HepG2 (cell line): ENCODE measurements at regions not wholly inside any gene's neighbourhood (a gene's known extent, or its start where the extent isn't known, plus 50 kb on each side); places are given as distances from the start of the nearest gene placed in this dataset.
A peak's percentile ranks its signal among the peaks of the same experiment; 100 is the strongest.

Experiments
- ATAC-seq: fragments of 200-7000 bp; cut with Tn5 transposase; 3 replicates; pipeline ENCODE4 v1.9.1; 2020; ENCODE audit warnings: mild to moderate bottlenecking, moderate library complexity
- BruUV-seq: library from RNA; stranded (reverse); fragments of 400-500 nt; replicated peaks from 2 replicates; lab custom pipeline; 2021; lab: Mats Ljungman, UMichigan
- CTCF ChIA-PET: fragments of 300-600 bp; formaldehyde crosslinking; extraction: SDS; loops from one replicate; lab custom pipeline; 2021; ENCODE audit warnings: low total read pairs, inconsistent platforms, low intra/inter-chr PET ratio; lab: Yijun Ruan, JAX
- POLR2A ChIA-PET: fragments of 350-600 bp; sonication (Branson Sonifier 250); formaldehyde crosslinking; loops from one replicate; lab custom pipeline; 2020; ENCODE audit warnings: antibody characterized with exemption, inconsistent platforms; lab: Yijun Ruan, JAX
- DNase-seq: peaks from one replicate; pipeline ENCODE4 v3.0.0-alpha.2; 2015; ENCODE audit warnings: low spot score
- FAIRE-seq: peaks from 3 replicates; lab custom pipeline; 2011; peaks lifted over from hg19 to GRCh38; lab: Jason Lieb, UNC
- H2AFZ ChIP-seq: one replicate; pipeline ENCODE4 v1.6.1; 2011; ENCODE audit warnings: low read length, inconsistent platforms
- H3K27ac ChIP-seq: fragments of 300-600 bp; 3 replicates; pipeline ENCODE4 v1.8.0; 2011; ENCODE audit warnings: mixed run types, mild to moderate bottlenecking, mixed read lengths, low read length, inconsistent platforms; ENCODE audit not compliant: insufficient read depth; ENCODE audit errors: extremely low read length
- H3K27me3 ChIP-seq, 2 experiments: fragments of 200-600 bp in 1 of 2; 2 replicates in 1 of 2; 3 replicates in 1 of 2; pipeline versions ENCODE4 v1.6.0 to v1.8.0; 2011; ENCODE audit warnings: low read length in 2 of 2, mild to moderate bottlenecking in 2 of 2, moderate library complexity in 2 of 2, inconsistent platforms in 1 of 2; ENCODE audit not compliant: insufficient read depth in 2 of 2, control insufficient read depth in 1 of 2
- H3K36me3 ChIP-seq, 2 experiments: fragments of 200-600 bp in 1 of 2; replicated peaks in 1 of 2; 2 replicates in 1 of 2; 3 replicates in 1 of 2; pipeline versions ENCODE4 v1.5.1 to v1.8.0; 2011; ENCODE audit warnings: low read length in 2 of 2, inconsistent platforms in 1 of 2; ENCODE audit not compliant: insufficient read depth in 2 of 2, control insufficient read depth in 1 of 2
- H3K4me1 ChIP-seq: 2 replicates; pipeline ENCODE4 v1.5.1; 2012; ENCODE audit warnings: low read length, inconsistent platforms; ENCODE audit not compliant: insufficient read depth
- H3K4me2 ChIP-seq: 2 replicates; pipeline ENCODE4 v1.6.0; 2011; ENCODE audit warnings: low read depth, low read length, inconsistent platforms
- H3K4me3 ChIP-seq, 3 experiments: fragments of 200-600 bp in 1 of 3; sonication (generic), shearing (Covaris generic) in 1 of 3; replicated peaks in 1 of 3; 2 replicates each; pipeline ENCODE4 v1.5.1; 2011 to 2016; ENCODE audit warnings: low read length in 3 of 3, inconsistent platforms in 2 of 3, low read depth in 2 of 3, mild to moderate bottlenecking in 2 of 3, control low read depth in 1 of 3, mixed read lengths in 1 of 3; ENCODE audit not compliant: insufficient read depth in 1 of 3
- H3K79me2 ChIP-seq: one replicate; pipeline ENCODE4 v1.6.1; 2011; ENCODE audit warnings: low read length, inconsistent platforms; ENCODE audit not compliant: insufficient read depth
- H3K9ac ChIP-seq: 2 replicates; pipeline ENCODE4 v1.6.0; 2011; ENCODE audit warnings: mild to moderate bottlenecking, low read depth, low read length, inconsistent platforms; ENCODE audit not compliant: insufficient read depth
- H3K9me3 ChIP-seq: 2 replicates; pipeline ENCODE4 v1.5.1; 2012; ENCODE audit warnings: mild to moderate bottlenecking, low read length
- H4K20me1 ChIP-seq: 2 replicates; pipeline ENCODE4 v1.6.0; 2011; ENCODE audit warnings: inconsistent platforms, mild to moderate bottlenecking, low read length, moderate library complexity; ENCODE audit not compliant: insufficient read depth
- AKAP8 ChIP-seq: sonication (generic); formaldehyde crosslinking; IDR thresholded peaks from 2 replicates; pipeline ENCODE4 v1.5.1; 2020; ENCODE audit warnings: mild to moderate bottlenecking, missing genetic modification reagents
- ARNT2 ChIP-seq: sonication (generic); formaldehyde crosslinking; IDR thresholded peaks from 2 replicates; pipeline ENCODE4 v1.8.0; 2022; ENCODE audit warnings: mild to moderate bottlenecking, low read depth, missing genetic modification reagents, moderate library complexity
- HNRNPK ChIP-seq: fragments of 200-400 bp; formaldehyde crosslinking; IDR thresholded peaks from 2 replicates; pipeline ENCODE4 v1.6.1; 2018; ENCODE audit warnings: low read length, low read depth, moderate library complexity, mild to moderate bottlenecking; ENCODE audit not compliant: poor library complexity, severe bottlenecking
- PCBP2 ChIP-seq: fragments of 200-400 bp; formaldehyde crosslinking; optimal IDR thresholded peaks from 2 replicates; pipeline ENCODE3; 2018; ENCODE audit warnings: low read length, low read depth; ENCODE audit not compliant: poor library complexity, severe bottlenecking
- REXO4 ChIP-seq: sonication (generic); formaldehyde crosslinking; IDR thresholded peaks from 2 replicates; pipeline ENCODE4 v1.8.0; 2022; ENCODE audit warnings: missing genetic modification reagents, mild to moderate bottlenecking, borderline replicate concordance
- YEATS2 ChIP-seq: sonication (generic); formaldehyde crosslinking; IDR thresholded peaks from 2 replicates; pipeline ENCODE4 v1.4.0; 2020; ENCODE audit warnings: missing genetic modification reagents, borderline replicate concordance
- ZKSCAN8 ChIP-seq: IDR thresholded peaks from 2 replicates; pipeline ENCODE4 v1.6.1; 2016; ENCODE audit warnings: borderline replicate concordance, missing genetic modification reagents, missing compliant biosample characterization
- ZNF329 ChIP-seq: sonication (generic); formaldehyde crosslinking; IDR thresholded peaks from 2 replicates; pipeline ENCODE4 v1.9.0; 2021; ENCODE audit warnings: low read depth, mild to moderate bottlenecking, missing genetic modification reagents
- ZNF788 ChIP-seq: sonication (generic); formaldehyde crosslinking; IDR thresholded peaks from 2 replicates; pipeline ENCODE4 v1.5.0; 2020; ENCODE audit warnings: mild to moderate bottlenecking, missing genetic modification reagents, borderline replicate concordance
- WGBS: methylation state at CpG from one replicate; pipeline ENCODE4 v1.1.6; 2017; ENCODE audit warnings: low lambda C conversion rate; 5-methylcytosine and 5-hydroxymethylcytosine counted together
- in situ Hi-C: cut with HindIII; loops from 2 replicates; pipeline ENCODE4 v1.10.0; 2017; ENCODE audit warnings: low pct_unique_long_range_greater_than_20kb; ENCODE audit not compliant: extremely low pct_ligation_motif_present
- intact Hi-C: fragments of 100-400 bp; cut with micrococcal nuclease; formaldehyde crosslinking; loops from one replicate; pipeline ENCODE4 v1.10.0; 2022; ENCODE audit not compliant: unreplicated experiment
- TF ChIP-seq, protein P1 (sequence below), 2 experiments: fragments of 450-650 bp in 1 of 2; sonication (generic) in 1 of 2; formaldehyde crosslinking; IDR thresholded peaks; 2 replicates each; pipeline versions ENCODE4 v1.5.0 to v1.8.0; 2020 to 2022; ENCODE audit warnings: mild to moderate bottlenecking in 1 of 2, missing genetic modification reagents in 1 of 2
- TF ChIP-seq, protein P2 (sequence below): sonication (generic); formaldehyde crosslinking; IDR thresholded peaks from 2 replicates; pipeline ENCODE4 v1.8.0; 2022; ENCODE audit warnings: mild to moderate bottlenecking, missing genetic modification reagents, moderate library complexity
- TF ChIP-seq, protein P3 (sequence below): sonication (generic); formaldehyde crosslinking; conservative IDR thresholded peaks from 2 replicates; pipeline ENCODE4 v1.4.0; 2020; ENCODE audit warnings: missing genetic modification reagents
- TF ChIP-seq, protein P4 (sequence below): sonication (generic); formaldehyde crosslinking; IDR thresholded peaks from 2 replicates; pipeline ENCODE4 v1.5.0; 2020; ENCODE audit warnings: mild to moderate bottlenecking, missing genetic modification reagents, moderate library complexity
- TF ChIP-seq, protein P5 (sequence below): sonication (generic); formaldehyde crosslinking; IDR thresholded peaks from 2 replicates; pipeline ENCODE4 v1.5.1; 2020; ENCODE audit warnings: mild to moderate bottlenecking, missing genetic modification reagents

DNA sequence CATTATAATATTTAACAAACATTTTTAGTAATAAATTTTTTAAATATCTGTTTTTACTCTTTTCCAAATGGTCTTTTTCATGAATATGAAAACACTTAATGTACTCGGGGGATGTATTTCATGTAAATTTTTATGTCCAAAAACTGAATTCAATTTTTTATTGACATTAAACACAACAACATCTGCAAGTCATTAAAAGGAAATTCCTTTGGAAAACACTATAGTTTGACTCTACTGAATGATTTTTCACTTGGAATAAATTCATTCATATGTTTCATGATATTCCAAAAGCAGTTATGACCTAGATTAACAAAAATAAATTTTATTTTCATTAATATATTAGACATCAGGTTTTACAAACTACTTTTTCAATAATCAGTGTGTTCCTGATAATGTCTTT, 239.8 kb upstream of the AGTR1 start (continued):
- TF ChIP-seq, protein P1, sequence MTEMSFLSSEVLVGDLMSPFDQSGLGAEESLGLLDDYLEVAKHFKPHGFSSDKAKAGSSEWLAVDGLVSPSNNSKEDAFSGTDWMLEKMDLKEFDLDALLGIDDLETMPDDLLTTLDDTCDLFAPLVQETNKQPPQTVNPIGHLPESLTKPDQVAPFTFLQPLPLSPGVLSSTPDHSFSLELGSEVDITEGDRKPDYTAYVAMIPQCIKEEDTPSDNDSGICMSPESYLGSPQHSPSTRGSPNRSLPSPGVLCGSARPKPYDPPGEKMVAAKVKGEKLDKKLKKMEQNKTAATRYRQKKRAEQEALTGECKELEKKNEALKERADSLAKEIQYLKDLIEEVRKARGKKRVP (CRISPR knock-in tag; IDR thresholded peaks at IDR 0.05), result no peak
- no peak for TF ChIP-seq HNRNPK
- TF ChIP-seq ZNF788 (CRISPR knock-in tag), result no peak

DNA sequence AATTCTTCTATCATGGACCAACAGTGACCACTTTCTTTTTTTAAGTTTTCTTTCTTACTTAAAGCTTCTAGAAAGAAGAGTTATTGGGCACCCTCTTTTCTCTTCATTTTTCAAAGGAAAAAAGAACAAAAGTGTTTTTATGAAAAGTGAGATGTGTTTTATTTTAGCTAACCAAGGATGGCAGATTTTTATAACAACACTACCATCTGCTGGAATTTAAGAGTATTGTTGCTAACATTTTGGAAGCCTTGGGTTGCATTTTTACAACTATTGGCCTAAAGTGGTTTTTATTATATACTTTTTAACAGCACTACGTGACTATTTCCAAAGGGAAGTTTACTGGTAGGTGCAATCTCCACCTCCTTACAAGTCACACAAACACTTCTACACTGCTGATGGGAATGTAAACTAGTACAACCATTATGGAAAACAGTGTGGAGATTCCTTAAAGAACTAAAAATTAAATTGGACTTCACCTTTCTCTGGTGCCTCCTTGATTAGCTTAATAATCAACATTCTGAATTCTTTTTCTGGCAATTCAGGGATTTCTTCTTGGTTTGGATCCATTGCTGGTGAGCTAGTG, 237.7 kb upstream of the AGTR1 start:
- no peak for DNase-seq
- no peak overlapping the region for H3K4me3 ChIP-seq
- H3K27ac ChIP-seq, result no peak overlapping the region
- ChIA-PET POLR2A (no interaction called here), CTCF (interaction anchor here (0.7 to 0.9 kb wide), 2 partner anchors 80 kb away, joined by 3 to 4 read pairs; no protein-coding TSS in a partner anchor)
- peaks cover 0 to 1% of the 10 kb centered on the region in 2 experiments; a peak in 1 of 5 replicates for H3K27me3 ChIP-seq
- no peaks in the 10 kb centered on the region for H3K36me3 ChIP-seq
- 19% methylated on average over 1 of the region's 1 CpG for WGBS
- intact Hi-C loops (loop anchor here (1.0 to 10.0 kb wide), 3 partner anchors 145 to 259 kb away; no protein-coding TSS in a partner anchor), in situ Hi-C loops (no loop called here)
- H3K4me2 ChIP-seq, result no peak overlapping the region
- BruUV-seq, result no TSS peak
- H3K9me3 ChIP-seq, result peaks cover 4% of the 10 kb centered on the region
- H3K79me2 ChIP-seq, result no peaks in the 10 kb centered on the region
- no peak overlapping the region for H2AFZ ChIP-seq
- H3K4me1 ChIP-seq, result peaks cover 28% of the 10 kb centered on the region
- FAIRE-seq, result no peak
- ATAC-seq, result no peak
- no peak overlapping the region for H3K9ac ChIP-seq
- no peaks in the 10 kb centered on the region for H4K20me1 ChIP-seq
- no peak for TF ChIP-seq ZNF329 (CRISPR knock-in tag)
- TF ChIP-seq, protein P2, sequence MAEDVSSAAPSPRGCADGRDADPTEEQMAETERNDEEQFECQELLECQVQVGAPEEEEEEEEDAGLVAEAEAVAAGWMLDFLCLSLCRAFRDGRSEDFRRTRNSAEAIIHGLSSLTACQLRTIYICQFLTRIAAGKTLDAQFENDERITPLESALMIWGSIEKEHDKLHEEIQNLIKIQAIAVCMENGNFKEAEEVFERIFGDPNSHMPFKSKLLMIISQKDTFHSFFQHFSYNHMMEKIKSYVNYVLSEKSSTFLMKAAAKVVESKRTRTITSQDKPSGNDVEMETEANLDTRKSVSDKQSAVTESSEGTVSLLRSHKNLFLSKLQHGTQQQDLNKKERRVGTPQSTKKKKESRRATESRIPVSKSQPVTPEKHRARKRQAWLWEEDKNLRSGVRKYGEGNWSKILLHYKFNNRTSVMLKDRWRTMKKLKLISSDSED, result no peak
- TF ChIP-seq, protein P3, sequence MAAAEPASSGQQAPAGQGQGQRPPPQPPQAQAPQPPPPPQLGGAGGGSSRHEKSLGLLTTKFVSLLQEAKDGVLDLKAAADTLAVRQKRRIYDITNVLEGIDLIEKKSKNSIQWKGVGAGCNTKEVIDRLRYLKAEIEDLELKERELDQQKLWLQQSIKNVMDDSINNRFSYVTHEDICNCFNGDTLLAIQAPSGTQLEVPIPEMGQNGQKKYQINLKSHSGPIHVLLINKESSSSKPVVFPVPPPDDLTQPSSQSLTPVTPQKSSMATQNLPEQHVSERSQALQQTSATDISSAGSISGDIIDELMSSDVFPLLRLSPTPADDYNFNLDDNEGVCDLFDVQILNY (CRISPR knock-in tag), result no peak
- TF ChIP-seq YEATS2 (CRISPR knock-in tag), result no peak
- TF ChIP-seq, protein P4, sequence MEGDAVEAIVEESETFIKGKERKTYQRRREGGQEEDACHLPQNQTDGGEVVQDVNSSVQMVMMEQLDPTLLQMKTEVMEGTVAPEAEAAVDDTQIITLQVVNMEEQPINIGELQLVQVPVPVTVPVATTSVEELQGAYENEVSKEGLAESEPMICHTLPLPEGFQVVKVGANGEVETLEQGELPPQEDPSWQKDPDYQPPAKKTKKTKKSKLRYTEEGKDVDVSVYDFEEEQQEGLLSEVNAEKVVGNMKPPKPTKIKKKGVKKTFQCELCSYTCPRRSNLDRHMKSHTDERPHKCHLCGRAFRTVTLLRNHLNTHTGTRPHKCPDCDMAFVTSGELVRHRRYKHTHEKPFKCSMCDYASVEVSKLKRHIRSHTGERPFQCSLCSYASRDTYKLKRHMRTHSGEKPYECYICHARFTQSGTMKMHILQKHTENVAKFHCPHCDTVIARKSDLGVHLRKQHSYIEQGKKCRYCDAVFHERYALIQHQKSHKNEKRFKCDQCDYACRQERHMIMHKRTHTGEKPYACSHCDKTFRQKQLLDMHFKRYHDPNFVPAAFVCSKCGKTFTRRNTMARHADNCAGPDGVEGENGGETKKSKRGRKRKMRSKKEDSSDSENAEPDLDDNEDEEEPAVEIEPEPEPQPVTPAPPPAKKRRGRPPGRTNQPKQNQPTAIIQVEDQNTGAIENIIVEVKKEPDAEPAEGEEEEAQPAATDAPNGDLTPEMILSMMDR (CRISPR knock-in tag), result peak; percentile 49; the same call in 1 of the 2 replicates
- no peak for TF ChIP-seq ARNT2 (CRISPR knock-in tag)
- TF ChIP-seq, protein P5, sequence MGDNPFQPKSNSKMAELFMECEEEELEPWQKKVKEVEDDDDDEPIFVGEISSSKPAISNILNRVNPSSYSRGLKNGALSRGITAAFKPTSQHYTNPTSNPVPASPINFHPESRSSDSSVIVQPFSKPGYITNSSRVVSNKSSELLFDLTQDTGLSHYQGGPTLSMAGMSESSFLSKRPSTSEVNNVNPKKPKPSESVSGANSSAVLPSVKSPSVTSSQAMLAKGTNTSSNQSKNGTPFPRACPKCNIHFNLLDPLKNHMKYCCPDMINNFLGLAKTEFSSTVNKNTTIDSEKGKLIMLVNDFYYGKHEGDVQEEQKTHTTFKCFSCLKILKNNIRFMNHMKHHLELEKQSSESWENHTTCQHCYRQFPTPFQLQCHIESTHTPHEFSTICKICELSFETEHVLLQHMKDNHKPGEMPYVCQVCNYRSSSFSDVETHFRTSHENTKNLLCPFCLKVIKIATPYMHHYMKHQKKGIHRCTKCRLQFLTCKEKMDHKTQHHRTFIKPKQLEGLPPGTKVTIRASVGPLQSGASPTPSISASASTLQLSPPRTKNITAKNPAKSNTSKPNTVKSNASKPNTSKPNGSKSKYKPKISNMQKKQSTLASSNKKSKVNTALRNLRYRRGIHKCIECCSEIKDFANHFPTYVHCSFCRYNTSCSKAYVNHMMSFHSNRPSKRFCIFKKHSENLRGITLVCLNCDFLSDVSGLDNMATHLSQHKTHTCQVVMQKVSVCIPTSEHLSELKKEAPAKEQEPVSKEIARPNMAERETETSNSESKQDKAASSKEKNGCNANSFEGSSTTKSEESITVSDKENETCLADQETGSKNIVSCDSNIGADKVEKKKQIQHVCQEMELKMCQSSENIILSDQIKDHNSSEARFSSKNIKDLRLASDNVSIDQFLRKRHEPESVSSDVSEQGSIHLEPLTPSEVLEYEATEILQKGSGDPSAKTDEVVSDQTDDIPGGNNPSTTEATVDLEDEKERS (CRISPR knock-in tag), result peak; percentile 32; the same call in 1 of the 2 replicates
- TF ChIP-seq REXO4 (CRISPR knock-in tag), result no peak
- TF ChIP-seq AKAP8 (CRISPR knock-in tag), result no peak
- TF ChIP-seq ZKSCAN8 (CRISPR knock-in tag), result no peak
- no peak for TF ChIP-seq PCBP2
